Suprapubic skin (tissue), 3 donors: ENCODE measurements at regions not wholly inside any gene's neighbourhood (a gene's known extent, or its start where the extent isn't known, plus 50 kb on each side); places are given as distances from the start of the nearest gene placed in this dataset.

ENCODE experiments used
- POLR2A ChIP-seq, 2 donors: fragments of 450-650 bp; IDR thresholded peaks; one replicate each; pipeline ENCODE4 v1.6.1; 2017; ENCODE audit warnings: antibody characterized with exemption in 2 of 2, mild to moderate bottlenecking in 2 of 2, moderate library complexity in 2 of 2
- TF ChIP-seq, protein P1 (sequence below), 2 donors: fragments of 200-600 bp in 1 of 2; fragments of 450-650 bp in 1 of 2; sonication (generic) in 1 of 2; IDR thresholded peaks; one replicate each; pipeline ENCODE4 v1.5.1; 2016 to 2019; ENCODE audit warnings: antibody characterized with exemption in 2 of 2, mild to moderate bottlenecking in 1 of 2, moderate library complexity in 1 of 2

DNA sequence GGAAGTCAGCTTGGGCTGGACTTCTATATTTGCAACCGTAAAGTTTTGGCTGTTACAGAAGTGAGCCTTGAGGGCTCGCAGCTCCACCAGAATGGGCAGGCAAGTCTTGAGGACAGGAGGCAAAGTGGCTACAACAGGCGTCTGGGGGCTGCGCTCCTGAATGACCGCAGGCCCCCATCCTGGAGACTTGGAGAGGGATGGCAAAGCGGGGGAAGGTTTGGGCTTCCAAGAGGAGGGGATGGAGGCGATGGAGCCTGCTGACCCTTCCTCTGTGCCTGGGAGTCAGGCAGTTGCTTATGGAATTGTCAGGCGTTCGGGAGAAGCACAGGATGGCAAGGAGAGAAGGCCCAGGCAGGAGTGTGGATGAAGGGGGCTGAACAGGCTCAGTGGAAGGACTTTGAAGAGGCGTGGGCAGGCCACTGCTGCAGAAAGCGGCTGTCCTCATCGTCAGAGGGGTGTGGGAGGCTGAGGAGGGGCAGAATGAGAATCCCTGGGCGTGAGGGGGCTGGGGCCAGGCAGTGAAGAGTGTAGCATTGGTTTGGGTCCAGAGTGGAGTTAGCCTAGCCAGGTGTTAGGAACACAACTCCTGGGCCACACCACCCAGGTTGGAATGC is 72.3 kb downstream of the INHBB start:
- TF ChIP-seq, protein P1, sequence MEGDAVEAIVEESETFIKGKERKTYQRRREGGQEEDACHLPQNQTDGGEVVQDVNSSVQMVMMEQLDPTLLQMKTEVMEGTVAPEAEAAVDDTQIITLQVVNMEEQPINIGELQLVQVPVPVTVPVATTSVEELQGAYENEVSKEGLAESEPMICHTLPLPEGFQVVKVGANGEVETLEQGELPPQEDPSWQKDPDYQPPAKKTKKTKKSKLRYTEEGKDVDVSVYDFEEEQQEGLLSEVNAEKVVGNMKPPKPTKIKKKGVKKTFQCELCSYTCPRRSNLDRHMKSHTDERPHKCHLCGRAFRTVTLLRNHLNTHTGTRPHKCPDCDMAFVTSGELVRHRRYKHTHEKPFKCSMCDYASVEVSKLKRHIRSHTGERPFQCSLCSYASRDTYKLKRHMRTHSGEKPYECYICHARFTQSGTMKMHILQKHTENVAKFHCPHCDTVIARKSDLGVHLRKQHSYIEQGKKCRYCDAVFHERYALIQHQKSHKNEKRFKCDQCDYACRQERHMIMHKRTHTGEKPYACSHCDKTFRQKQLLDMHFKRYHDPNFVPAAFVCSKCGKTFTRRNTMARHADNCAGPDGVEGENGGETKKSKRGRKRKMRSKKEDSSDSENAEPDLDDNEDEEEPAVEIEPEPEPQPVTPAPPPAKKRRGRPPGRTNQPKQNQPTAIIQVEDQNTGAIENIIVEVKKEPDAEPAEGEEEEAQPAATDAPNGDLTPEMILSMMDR (IDR thresholded peaks at IDR 0.05): no peak
- TF ChIP-seq POLR2A (IDR thresholded peaks at IDR 0.05): no peak
